WTC11 (cell line): ENCODE measurements at regions not wholly inside any gene's neighbourhood (a gene's known extent, or its start where the extent isn't known, plus 50 kb on each side); places are given as distances from the start of the nearest gene placed in this dataset.

ENCODE experiments used
- ATF1 ChIP-seq: sonication (generic); formaldehyde crosslinking; IDR thresholded peaks from 2 replicates; pipeline ENCODE4 v1.8.1; 2023; ENCODE audit warnings: mild to moderate bottlenecking, moderate library complexity, missing genetic modification reagents
- CREB1 ChIP-seq: sonication (generic); formaldehyde crosslinking; IDR thresholded peaks from 2 replicates; pipeline ENCODE4 v1.8.0; 2023; ENCODE audit warnings: mild to moderate bottlenecking, missing genetic modification reagents
- CREM ChIP-seq: sonication (generic); formaldehyde crosslinking; IDR thresholded peaks from 2 replicates; pipeline ENCODE4 v1.8.1; 2022; ENCODE audit warnings: mild to moderate bottlenecking, missing genetic modification reagents, moderate library complexity
- ELF4 ChIP-seq: sonication (generic); formaldehyde crosslinking; IDR thresholded peaks from 2 replicates; pipeline ENCODE4 v1.8.1; 2022; ENCODE audit warnings: low read depth, mild to moderate bottlenecking, moderate library complexity, missing genetic modification reagents
- ETV6 ChIP-seq: sonication (generic); formaldehyde crosslinking; IDR thresholded peaks from 2 replicates; pipeline ENCODE4 v1.8.1; 2022; ENCODE audit warnings: mild to moderate bottlenecking, missing genetic modification reagents
- KAT7 ChIP-seq: sonication (generic); formaldehyde crosslinking; IDR thresholded peaks from 2 replicates; pipeline ENCODE4 v1.8.1; 2023; ENCODE audit warnings: missing genetic modification reagents, mild to moderate bottlenecking, borderline replicate concordance
- NFYB ChIP-seq: sonication (generic); formaldehyde crosslinking; conservative IDR thresholded peaks from 2 replicates; pipeline ENCODE4 v1.8.0; 2022; ENCODE audit warnings: low read depth, missing genetic modification reagents
- NR2C2 ChIP-seq: sonication (generic); formaldehyde crosslinking; IDR thresholded peaks from 2 replicates; pipeline ENCODE4 v1.8.0; 2022; ENCODE audit warnings: mild to moderate bottlenecking, missing genetic modification reagents
- TF ChIP-seq, protein P1 (sequence below): fragments of 200-600 bp; IDR thresholded peaks from 2 replicates; pipeline ENCODE4 v1.8.0; 2022; ENCODE audit warnings: antibody characterized with exemption
- TF ChIP-seq, protein P2 (sequence below): sonication (generic); formaldehyde crosslinking; IDR thresholded peaks from 2 replicates; pipeline ENCODE4 v1.8.1; 2022; ENCODE audit warnings: low read depth, missing genetic modification reagents, borderline replicate concordance
- TF ChIP-seq, protein P3 (sequence below): fragments of 250-450 bp; sonication (Bioruptor Pico); IDR thresholded peaks from 2 replicates; pipeline ENCODE4 v1.9.0; 2021; ENCODE audit warnings: mild to moderate bottlenecking, borderline replicate concordance
- TF ChIP-seq, protein P4 (sequence below): sonication (generic); formaldehyde crosslinking; IDR thresholded peaks from 2 replicates; pipeline ENCODE4 v1.8.1; 2023; ENCODE audit warnings: mild to moderate bottlenecking, missing genetic modification reagents, borderline replicate concordance
- TF ChIP-seq, protein P5 (sequence below): sonication (generic); formaldehyde crosslinking; IDR thresholded peaks from 2 replicates; pipeline ENCODE4 v1.8.1; 2023; ENCODE audit warnings: mild to moderate bottlenecking, missing genetic modification reagents, moderate library complexity

DNA sequence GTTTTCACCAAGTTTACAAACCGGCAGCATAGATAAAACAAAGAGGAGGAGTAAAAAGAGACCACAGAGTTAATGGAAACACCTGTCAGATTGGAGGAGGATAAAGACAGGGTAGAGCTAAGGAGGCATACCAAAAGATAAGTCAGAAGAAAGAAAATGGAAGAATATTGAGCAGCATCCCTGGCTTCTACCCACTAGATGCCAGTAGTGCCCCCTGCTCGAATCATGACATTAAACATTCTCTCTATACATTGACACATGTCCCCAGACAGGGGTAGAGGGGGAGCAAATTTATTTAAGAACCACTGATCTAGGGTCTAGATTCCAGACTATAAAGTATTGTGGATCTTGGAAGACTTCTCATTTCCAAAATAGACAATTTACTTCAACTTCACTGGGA, 159.8 kb upstream of the ETAA1 start:
- TF ChIP-seq NFYB (CRISPR knock-in tag) (no peak), CREM (CRISPR knock-in tag) (no peak), CREB1 (CRISPR knock-in tag) (no peak), ELF4 (CRISPR knock-in tag) (no peak), ETV6 (CRISPR knock-in tag) (no peak), KAT7 (CRISPR knock-in tag) (no peak), NR2C2 (CRISPR knock-in tag) (no peak), ATF1 (CRISPR knock-in tag) (no peak)
- TF ChIP-seq, protein P1, sequence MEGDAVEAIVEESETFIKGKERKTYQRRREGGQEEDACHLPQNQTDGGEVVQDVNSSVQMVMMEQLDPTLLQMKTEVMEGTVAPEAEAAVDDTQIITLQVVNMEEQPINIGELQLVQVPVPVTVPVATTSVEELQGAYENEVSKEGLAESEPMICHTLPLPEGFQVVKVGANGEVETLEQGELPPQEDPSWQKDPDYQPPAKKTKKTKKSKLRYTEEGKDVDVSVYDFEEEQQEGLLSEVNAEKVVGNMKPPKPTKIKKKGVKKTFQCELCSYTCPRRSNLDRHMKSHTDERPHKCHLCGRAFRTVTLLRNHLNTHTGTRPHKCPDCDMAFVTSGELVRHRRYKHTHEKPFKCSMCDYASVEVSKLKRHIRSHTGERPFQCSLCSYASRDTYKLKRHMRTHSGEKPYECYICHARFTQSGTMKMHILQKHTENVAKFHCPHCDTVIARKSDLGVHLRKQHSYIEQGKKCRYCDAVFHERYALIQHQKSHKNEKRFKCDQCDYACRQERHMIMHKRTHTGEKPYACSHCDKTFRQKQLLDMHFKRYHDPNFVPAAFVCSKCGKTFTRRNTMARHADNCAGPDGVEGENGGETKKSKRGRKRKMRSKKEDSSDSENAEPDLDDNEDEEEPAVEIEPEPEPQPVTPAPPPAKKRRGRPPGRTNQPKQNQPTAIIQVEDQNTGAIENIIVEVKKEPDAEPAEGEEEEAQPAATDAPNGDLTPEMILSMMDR: no peak
- TF ChIP-seq, protein P2, sequence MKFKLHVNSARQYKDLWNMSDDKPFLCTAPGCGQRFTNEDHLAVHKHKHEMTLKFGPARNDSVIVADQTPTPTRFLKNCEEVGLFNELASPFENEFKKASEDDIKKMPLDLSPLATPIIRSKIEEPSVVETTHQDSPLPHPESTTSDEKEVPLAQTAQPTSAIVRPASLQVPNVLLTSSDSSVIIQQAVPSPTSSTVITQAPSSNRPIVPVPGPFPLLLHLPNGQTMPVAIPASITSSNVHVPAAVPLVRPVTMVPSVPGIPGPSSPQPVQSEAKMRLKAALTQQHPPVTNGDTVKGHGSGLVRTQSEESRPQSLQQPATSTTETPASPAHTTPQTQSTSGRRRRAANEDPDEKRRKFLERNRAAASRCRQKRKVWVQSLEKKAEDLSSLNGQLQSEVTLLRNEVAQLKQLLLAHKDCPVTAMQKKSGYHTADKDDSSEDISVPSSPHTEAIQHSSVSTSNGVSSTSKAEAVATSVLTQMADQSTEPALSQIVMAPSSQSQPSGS (CRISPR knock-in tag): no peak
- TF ChIP-seq, protein P3, sequence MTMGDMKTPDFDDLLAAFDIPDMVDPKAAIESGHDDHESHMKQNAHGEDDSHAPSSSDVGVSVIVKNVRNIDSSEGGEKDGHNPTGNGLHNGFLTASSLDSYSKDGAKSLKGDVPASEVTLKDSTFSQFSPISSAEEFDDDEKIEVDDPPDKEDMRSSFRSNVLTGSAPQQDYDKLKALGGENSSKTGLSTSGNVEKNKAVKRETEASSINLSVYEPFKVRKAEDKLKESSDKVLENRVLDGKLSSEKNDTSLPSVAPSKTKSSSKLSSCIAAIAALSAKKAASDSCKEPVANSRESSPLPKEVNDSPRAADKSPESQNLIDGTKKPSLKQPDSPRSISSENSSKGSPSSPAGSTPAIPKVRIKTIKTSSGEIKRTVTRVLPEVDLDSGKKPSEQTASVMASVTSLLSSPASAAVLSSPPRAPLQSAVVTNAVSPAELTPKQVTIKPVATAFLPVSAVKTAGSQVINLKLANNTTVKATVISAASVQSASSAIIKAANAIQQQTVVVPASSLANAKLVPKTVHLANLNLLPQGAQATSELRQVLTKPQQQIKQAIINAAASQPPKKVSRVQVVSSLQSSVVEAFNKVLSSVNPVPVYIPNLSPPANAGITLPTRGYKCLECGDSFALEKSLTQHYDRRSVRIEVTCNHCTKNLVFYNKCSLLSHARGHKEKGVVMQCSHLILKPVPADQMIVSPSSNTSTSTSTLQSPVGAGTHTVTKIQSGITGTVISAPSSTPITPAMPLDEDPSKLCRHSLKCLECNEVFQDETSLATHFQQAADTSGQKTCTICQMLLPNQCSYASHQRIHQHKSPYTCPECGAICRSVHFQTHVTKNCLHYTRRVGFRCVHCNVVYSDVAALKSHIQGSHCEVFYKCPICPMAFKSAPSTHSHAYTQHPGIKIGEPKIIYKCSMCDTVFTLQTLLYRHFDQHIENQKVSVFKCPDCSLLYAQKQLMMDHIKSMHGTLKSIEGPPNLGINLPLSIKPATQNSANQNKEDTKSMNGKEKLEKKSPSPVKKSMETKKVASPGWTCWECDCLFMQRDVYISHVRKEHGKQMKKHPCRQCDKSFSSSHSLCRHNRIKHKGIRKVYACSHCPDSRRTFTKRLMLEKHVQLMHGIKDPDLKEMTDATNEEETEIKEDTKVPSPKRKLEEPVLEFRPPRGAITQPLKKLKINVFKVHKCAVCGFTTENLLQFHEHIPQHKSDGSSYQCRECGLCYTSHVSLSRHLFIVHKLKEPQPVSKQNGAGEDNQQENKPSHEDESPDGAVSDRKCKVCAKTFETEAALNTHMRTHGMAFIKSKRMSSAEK (CRISPR knock-in tag): no peak
- TF ChIP-seq, protein P4, sequence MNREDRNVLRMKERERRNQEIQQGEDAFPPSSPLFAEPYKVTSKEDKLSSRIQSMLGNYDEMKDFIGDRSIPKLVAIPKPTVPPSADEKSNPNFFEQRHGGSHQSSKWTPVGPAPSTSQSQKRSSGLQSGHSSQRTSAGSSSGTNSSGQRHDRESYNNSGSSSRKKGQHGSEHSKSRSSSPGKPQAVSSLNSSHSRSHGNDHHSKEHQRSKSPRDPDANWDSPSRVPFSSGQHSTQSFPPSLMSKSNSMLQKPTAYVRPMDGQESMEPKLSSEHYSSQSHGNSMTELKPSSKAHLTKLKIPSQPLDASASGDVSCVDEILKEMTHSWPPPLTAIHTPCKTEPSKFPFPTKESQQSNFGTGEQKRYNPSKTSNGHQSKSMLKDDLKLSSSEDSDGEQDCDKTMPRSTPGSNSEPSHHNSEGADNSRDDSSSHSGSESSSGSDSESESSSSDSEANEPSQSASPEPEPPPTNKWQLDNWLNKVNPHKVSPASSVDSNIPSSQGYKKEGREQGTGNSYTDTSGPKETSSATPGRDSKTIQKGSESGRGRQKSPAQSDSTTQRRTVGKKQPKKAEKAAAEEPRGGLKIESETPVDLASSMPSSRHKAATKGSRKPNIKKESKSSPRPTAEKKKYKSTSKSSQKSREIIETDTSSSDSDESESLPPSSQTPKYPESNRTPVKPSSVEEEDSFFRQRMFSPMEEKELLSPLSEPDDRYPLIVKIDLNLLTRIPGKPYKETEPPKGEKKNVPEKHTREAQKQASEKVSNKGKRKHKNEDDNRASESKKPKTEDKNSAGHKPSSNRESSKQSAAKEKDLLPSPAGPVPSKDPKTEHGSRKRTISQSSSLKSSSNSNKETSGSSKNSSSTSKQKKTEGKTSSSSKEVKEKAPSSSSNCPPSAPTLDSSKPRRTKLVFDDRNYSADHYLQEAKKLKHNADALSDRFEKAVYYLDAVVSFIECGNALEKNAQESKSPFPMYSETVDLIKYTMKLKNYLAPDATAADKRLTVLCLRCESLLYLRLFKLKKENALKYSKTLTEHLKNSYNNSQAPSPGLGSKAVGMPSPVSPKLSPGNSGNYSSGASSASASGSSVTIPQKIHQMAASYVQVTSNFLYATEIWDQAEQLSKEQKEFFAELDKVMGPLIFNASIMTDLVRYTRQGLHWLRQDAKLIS (CRISPR knock-in tag): no peak
- TF ChIP-seq, protein P5, sequence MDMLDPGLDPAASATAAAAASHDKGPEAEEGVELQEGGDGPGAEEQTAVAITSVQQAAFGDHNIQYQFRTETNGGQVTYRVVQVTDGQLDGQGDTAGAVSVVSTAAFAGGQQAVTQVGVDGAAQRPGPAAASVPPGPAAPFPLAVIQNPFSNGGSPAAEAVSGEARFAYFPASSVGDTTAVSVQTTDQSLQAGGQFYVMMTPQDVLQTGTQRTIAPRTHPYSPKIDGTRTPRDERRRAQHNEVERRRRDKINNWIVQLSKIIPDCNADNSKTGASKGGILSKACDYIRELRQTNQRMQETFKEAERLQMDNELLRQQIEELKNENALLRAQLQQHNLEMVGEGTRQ (CRISPR knock-in tag): no peak
